ENCODE measurements at regions not wholly inside any gene's neighbourhood (a gene's known extent, or its start where the extent isn't known, plus 50 kb on each side); places are given as distances from the start of the nearest gene placed in this dataset.

GRCh38 chr14:42200957-42201356, 594.3 kb downstream of the LRFN5 start:
- TF ChIP-seq EZH2 (IDR thresholded peaks at IDR 0.05; ENCODE audit: borderline replicate concordance, low read depth, low read length, severe bottlenecking), result no peak
- TF ChIP-seq, protein P1, sequence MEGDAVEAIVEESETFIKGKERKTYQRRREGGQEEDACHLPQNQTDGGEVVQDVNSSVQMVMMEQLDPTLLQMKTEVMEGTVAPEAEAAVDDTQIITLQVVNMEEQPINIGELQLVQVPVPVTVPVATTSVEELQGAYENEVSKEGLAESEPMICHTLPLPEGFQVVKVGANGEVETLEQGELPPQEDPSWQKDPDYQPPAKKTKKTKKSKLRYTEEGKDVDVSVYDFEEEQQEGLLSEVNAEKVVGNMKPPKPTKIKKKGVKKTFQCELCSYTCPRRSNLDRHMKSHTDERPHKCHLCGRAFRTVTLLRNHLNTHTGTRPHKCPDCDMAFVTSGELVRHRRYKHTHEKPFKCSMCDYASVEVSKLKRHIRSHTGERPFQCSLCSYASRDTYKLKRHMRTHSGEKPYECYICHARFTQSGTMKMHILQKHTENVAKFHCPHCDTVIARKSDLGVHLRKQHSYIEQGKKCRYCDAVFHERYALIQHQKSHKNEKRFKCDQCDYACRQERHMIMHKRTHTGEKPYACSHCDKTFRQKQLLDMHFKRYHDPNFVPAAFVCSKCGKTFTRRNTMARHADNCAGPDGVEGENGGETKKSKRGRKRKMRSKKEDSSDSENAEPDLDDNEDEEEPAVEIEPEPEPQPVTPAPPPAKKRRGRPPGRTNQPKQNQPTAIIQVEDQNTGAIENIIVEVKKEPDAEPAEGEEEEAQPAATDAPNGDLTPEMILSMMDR (IDR thresholded peaks at IDR 0.05; ENCODE audit: borderline replicate concordance, extremely low read depth, low read length, poor library complexity, severe bottlenecking), result no peak
- Histone ChIP-seq H3K4me2 (ENCODE audit: insufficient read depth, low read length) (no peak overlapping the region), H4K20me1 (ENCODE audit: insufficient read depth, low read length) (no peaks in the 10 kb centered on the region), H3K9ac (ENCODE audit: low read depth, low read length) (no peak overlapping the region), H3K79me2 (ENCODE audit: insufficient read depth, low read length) (no peaks in the 10 kb centered on the region), H3K27ac (ENCODE audit: low read length) (no peak overlapping the region), H3K9me3 (ENCODE audit: insufficient read depth, low read length, severe bottlenecking) (no peaks in the 10 kb centered on the region), H2AFZ (ENCODE audit: low read depth, low read length) (no peak overlapping the region), H3K27me3 (ENCODE audit: insufficient read depth, low read length, poor library complexity) (no peaks in the 10 kb centered on the region), H3K4me1 (ENCODE audit: insufficient read depth, low read length) (no peaks in the 10 kb centered on the region), H3K4me3 (ENCODE audit: low read depth in 1 of 2, low read length in 2 of 2) (no peak overlapping the region), H3K36me3 (ENCODE audit: insufficient read depth, low read length) (no peaks in the 10 kb centered on the region)
- ATAC-seq (ENCODE audit: insufficient read depth, low read depth) (no peak), DNase-seq (no peak)

- Histone ChIP-seq H3K36me3 (ENCODE audit: insufficient read depth, low read length) (no peaks in the 10 kb centered on the region), H3K4me1 (ENCODE audit: insufficient read depth, low read length) (no peaks in the 10 kb centered on the region), H2AFZ (ENCODE audit: low read depth, low read length) (no peak overlapping the region), H3K9me3 (ENCODE audit: insufficient read depth, low read length, severe bottlenecking) (no peaks in the 10 kb centered on the region), H3K27me3 (ENCODE audit: insufficient read depth, low read length, poor library complexity) (no peaks in the 10 kb centered on the region), H3K9ac (ENCODE audit: low read depth, low read length) (no peak overlapping the region), H4K20me1 (ENCODE audit: insufficient read depth, low read length) (no peaks in the 10 kb centered on the region), H3K27ac (ENCODE audit: low read length) (no peak overlapping the region), H3K79me2 (ENCODE audit: insufficient read depth, low read length) (no peaks in the 10 kb centered on the region), H3K4me2 (ENCODE audit: insufficient read depth, low read length) (no peak overlapping the region), H3K4me3 (ENCODE audit: low read depth in 1 of 2, low read length in 2 of 2) (no peak overlapping the region)
- TF ChIP-seq, protein P1 (IDR thresholded peaks at IDR 0.05; ENCODE audit: borderline replicate concordance, extremely low read depth, low read length, poor library complexity, severe bottlenecking), result no peak
- TF ChIP-seq EZH2 (IDR thresholded peaks at IDR 0.05; ENCODE audit: borderline replicate concordance, low read depth, low read length, severe bottlenecking), result no peak
- DNase-seq (no peak), ATAC-seq (ENCODE audit: insufficient read depth, low read depth) (no peak)
Measured at GRCh38 chr14:42198010-42198409, 591.3 kb downstream of the LRFN5 start.

- no peaks in the 10 kb centered on the region for H3K9me3 ChIP-seq (ENCODE audit: insufficient read depth, low read length, severe bottlenecking)
- H3K4me2 ChIP-seq (ENCODE audit: insufficient read depth, low read length), result no peak overlapping the region
- no peak for TF ChIP-seq EZH2 (IDR thresholded peaks at IDR 0.05; ENCODE audit: borderline replicate concordance, low read depth, low read length, severe bottlenecking)
- TF ChIP-seq, protein P1 (IDR thresholded peaks at IDR 0.05; ENCODE audit: borderline replicate concordance, extremely low read depth, low read length, poor library complexity, severe bottlenecking), result no peak
- no peak overlapping the region for H3K9ac ChIP-seq (ENCODE audit: low read depth, low read length)
- no peaks in the 10 kb centered on the region for H3K36me3 ChIP-seq (ENCODE audit: insufficient read depth, low read length)
- H3K4me1 ChIP-seq (ENCODE audit: insufficient read depth, low read length), result no peaks in the 10 kb centered on the region
- H3K27ac ChIP-seq (ENCODE audit: low read length), result no peak overlapping the region
- H2AFZ ChIP-seq (ENCODE audit: low read depth, low read length), result no peak overlapping the region
- no peak overlapping the region for H3K4me3 ChIP-seq (ENCODE audit: low read depth in 1 of 2, low read length in 2 of 2)
- H3K27me3 ChIP-seq (ENCODE audit: insufficient read depth, low read length, poor library complexity), result no peaks in the 10 kb centered on the region
- H4K20me1 ChIP-seq (ENCODE audit: insufficient read depth, low read length), result no peaks in the 10 kb centered on the region
- no peak for DNase-seq
- ATAC-seq (ENCODE audit: insufficient read depth, low read depth), result no peak
- no peaks in the 10 kb centered on the region for H3K79me2 ChIP-seq (ENCODE audit: insufficient read depth, low read length)
Measured at GRCh38 chr14:42192738-42193653, 586.3 kb downstream of the LRFN5 start.

Data from DND-41 (cell line).